ENCODE measurements at regions not wholly inside any gene's neighbourhood (a gene's known extent, or its start where the extent isn't known, plus 50 kb on each side); places are given as distances from the start of the nearest gene placed in this dataset.

- TF ChIP-seq EZH2 (optimal IDR thresholded peaks at IDR 0.05; ENCODE audit: low read depth, low read length) (no peak), EZH2phosphoT487 (IDR thresholded peaks at IDR 0.05; ENCODE audit: low read length) (no peak)
Measured at GRCh38 chr13:87089391-87089790, 581.8 kb upstream of the SLITRK5 start.

All from MM.1S (cell line).